ENCODE measurements at regions not wholly inside any gene's neighbourhood (a gene's known extent, or its start where the extent isn't known, plus 50 kb on each side); places are given as distances from the start of the nearest gene placed in this dataset.
"Not testable (repeated sequence)": the region's sequence is repeated elsewhere in the genome, so short reads cannot be mapped to it uniquely, and the experiment has no call there.

DNA sequence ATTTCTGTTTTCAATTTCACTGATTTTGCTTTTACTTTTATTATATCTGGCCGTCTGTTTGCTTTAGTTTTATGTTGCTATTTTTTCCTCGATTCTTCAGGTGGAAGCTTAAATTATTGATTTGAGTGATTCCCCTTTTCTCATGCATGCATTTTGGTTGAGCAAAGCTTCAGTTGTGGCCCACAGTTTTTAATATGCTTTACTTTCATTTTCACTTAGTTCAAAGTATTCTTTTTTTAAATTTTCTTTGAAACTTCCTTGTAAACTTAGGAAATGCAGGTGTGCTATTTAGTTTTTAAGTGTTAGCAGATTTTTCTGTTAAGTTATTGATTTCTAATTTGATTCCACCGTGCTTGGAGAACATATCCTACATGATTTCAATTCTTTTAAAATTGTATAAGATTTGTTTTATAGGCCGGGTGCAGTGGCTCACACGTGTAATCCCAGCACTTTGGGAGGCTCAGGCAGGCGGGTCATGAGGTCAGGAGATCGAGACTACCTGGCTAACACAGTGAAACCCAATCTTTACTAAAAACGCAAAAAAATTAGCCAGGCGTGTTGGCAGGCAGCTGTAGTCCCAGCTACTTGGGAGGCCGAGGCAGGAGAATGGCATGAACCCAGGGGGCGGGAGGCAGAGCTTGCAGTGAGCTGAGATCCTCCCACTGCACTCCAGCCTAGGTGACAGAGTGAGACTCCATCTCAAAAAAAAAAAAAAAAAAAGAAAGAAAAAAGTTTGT is 531.2 kb downstream of the KIF2B start:
- TF ChIP-seq, protein P1, sequence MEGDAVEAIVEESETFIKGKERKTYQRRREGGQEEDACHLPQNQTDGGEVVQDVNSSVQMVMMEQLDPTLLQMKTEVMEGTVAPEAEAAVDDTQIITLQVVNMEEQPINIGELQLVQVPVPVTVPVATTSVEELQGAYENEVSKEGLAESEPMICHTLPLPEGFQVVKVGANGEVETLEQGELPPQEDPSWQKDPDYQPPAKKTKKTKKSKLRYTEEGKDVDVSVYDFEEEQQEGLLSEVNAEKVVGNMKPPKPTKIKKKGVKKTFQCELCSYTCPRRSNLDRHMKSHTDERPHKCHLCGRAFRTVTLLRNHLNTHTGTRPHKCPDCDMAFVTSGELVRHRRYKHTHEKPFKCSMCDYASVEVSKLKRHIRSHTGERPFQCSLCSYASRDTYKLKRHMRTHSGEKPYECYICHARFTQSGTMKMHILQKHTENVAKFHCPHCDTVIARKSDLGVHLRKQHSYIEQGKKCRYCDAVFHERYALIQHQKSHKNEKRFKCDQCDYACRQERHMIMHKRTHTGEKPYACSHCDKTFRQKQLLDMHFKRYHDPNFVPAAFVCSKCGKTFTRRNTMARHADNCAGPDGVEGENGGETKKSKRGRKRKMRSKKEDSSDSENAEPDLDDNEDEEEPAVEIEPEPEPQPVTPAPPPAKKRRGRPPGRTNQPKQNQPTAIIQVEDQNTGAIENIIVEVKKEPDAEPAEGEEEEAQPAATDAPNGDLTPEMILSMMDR (conservative IDR thresholded peaks at IDR 0.05; ENCODE audit: low read depth), result no peak
- DNase-seq (ENCODE audit: low spot score), result no peak
- ChIA-PET CTCF (no interaction called here), POLR2A (ENCODE audit: low non-redundant PET) (no interaction called here)
- H3K27ac ChIP-seq, result no peak overlapping the region

DNA sequence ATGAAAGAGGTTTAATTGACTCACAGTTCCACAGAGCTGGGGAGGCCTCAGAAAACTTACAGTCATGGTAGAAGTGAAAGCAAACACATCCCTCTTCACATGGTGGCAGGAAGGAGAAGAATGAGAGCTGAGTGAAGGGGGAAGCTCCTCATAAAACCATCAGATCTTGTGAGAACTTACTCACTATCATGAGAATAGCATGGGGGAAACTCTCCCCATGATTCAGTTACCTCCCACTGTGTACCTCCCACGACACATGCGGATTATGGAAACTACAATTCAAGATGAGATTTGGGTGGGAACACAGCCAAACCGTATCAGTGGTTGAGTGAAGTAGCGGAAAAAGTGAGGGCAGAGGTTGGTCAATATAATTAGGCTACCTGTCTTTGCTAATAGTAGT is 538.3 kb downstream of the KIF2B start:
- H3K27ac ChIP-seq; DNase-seq (ENCODE audit: low spot score); CTCF ChIA-PET; POLR2A ChIA-PET (ENCODE audit: low non-redundant PET): not testable (repeated sequence)

DNA sequence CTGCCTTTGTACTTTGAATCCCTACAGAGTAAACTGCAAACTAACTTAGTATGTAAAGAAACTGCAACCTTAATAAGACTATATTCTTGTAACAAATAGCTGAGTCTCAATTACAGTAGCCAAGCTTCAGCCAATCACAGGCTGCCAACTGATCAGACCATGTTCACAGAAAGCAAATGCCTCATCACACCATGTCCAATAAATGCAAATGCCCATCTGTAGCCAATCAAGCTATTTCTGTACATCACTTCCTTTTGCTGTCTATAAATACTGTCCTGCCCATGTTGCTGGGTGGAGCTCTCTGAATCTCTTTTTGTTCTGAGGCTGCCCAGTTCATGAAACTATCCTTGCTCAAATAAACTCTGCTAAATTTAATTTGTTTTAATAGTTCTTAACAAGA is 531.7 kb upstream of the TOM1L1 start:
- TF ChIP-seq, protein P1 (conservative IDR thresholded peaks at IDR 0.05; ENCODE audit: low read depth), result no peak
- ChIA-PET POLR2A (ENCODE audit: low non-redundant PET) (no interaction called here), CTCF (no interaction called here)
- no peak overlapping the region for H3K27ac ChIP-seq
- DNase-seq (ENCODE audit: low spot score), result no peak

DNA sequence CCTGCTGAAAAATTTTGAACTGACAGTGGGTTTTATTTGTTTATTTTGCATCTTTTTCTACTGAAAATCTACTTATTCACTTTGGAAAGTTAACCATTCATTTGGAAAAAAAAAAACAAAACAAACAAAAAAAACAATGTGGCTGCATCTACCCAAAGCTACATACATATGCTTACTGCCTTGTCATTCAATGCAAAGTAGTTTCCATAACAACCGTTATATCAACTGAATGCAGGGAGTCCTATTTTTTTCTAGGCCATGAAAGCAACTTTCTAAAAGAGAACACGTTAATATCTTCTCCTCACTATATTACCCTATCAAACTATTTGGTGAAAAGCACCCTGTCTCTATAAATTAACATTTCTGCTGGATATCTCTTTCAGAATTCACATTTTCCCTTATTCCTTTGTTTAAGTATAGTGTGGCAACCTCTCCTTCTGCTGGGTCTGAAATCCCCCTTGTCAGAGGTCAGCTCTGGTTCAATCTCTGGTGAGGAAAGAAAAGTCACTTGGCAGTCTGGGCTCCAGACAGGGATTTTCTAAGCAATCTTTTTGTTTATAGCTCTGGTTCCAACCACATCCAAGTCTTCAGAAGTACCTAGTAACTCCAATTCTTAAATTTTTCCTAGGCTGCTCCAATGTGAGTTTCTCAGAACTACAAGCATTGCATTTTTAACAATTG is 528.4 kb upstream of the TOM1L1 start:
- CTCF ChIA-PET, result interaction anchor here (0.6 kb wide), 1 partner anchor 44 kb away, joined by 3 read pairs; no protein-coding TSS in a partner anchor
- TF ChIP-seq, protein P1 (conservative IDR thresholded peaks at IDR 0.05; ENCODE audit: low read depth), result no peak
- H3K27ac ChIP-seq, result no peak overlapping the region
- no peak for DNase-seq (ENCODE audit: low spot score)
- POLR2A ChIA-PET (ENCODE audit: low non-redundant PET), result no interaction called here

DNA sequence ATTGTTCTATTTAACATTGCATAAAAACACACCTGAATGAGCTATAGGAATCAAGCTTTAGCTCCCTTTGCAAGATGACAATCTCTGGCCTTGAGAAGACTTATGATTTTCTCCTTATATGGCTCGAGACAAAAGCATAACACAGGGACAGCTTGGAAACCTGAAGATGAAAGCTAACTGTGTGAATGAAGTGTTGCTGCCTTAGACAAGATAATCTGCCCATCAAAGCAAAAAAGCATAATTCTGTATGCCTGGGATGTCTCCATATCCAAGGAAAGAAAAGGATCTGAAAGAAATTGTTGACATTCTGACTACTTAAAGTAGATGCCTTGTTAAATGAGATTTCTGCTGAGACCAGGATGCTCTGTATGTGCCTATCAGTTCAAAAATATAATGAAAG is 526.7 kb upstream of the TOM1L1 start:
- TF ChIP-seq, protein P1 (conservative IDR thresholded peaks at IDR 0.05; ENCODE audit: low read depth), result no peak
- ChIA-PET CTCF (interaction anchor here (0.6 kb wide), 1 partner anchor 102 kb away, joined by 4 read pairs; no protein-coding TSS in a partner anchor), POLR2A (ENCODE audit: low non-redundant PET) (no interaction called here)
- DNase-seq (ENCODE audit: low spot score), result no peak
- H3K27ac ChIP-seq, result no peak overlapping the region

DNA sequence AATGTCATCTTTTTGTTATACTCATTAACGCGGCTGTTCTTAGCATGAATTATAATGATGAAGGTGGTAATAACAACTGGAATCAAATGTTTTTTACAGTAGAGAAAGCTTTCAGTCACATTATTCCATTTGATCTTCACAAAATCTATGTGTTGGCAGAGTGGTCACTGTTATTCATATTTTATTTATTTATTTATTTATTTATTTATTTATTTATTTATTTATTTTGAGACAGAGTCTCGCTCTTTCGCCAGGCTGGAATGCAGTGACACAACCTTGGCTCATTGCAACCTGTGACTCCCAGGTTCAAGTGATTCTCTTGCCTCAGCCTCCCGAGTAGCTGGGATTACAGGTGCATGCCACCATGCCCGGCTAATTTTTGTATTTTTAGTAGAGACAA is 524.2 kb upstream of the TOM1L1 start:
- POLR2A ChIA-PET (ENCODE audit: low non-redundant PET); DNase-seq (ENCODE audit: low spot score); H3K27ac ChIP-seq: not testable (repeated sequence)
- CTCF ChIA-PET, result interaction anchor here (0.7 kb wide), 1 partner anchor 510 kb away, joined by 3 read pairs; no protein-coding TSS in a partner anchor

DNA sequence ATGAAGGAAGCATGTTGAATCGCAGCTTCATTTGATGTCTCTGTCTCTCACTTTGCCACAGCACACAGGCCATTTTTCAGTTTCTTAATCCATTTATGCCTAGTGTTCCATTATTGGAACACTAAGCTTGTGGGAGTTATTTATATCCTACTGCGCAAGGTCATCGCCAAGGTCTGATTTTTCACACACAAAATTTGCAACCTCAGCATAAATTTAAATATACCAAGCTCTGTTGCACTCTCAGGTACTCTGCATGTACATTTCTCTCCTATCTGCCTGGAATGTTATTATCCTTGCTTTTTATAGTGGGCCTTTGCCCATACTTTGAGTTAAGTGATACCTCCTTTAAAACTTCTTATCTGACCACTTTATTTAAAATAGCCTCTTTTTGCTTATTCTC is 519.2 kb upstream of the TOM1L1 start:
- TF ChIP-seq, protein P1 (conservative IDR thresholded peaks at IDR 0.05; ENCODE audit: low read depth), result no peak
- ChIA-PET POLR2A (ENCODE audit: low non-redundant PET) (no interaction called here), CTCF (no interaction called here)
- no peak for DNase-seq (ENCODE audit: low spot score)
- H3K27ac ChIP-seq, result no peak overlapping the region
